Eye (tissue), 1 donor: ENCODE measurements at regions not wholly inside any gene's neighbourhood (a gene's known extent, or its start where the extent isn't known, plus 50 kb on each side); places are given as distances from the start of the nearest gene placed in this dataset.
A peak's percentile ranks its signal among the peaks of the same experiment; 100 is the strongest.

ENCODE experiments used
- DNase-seq: peaks from one replicate; pipeline ENCODE4 v3.0.0-alpha.2; 2015

DNA sequence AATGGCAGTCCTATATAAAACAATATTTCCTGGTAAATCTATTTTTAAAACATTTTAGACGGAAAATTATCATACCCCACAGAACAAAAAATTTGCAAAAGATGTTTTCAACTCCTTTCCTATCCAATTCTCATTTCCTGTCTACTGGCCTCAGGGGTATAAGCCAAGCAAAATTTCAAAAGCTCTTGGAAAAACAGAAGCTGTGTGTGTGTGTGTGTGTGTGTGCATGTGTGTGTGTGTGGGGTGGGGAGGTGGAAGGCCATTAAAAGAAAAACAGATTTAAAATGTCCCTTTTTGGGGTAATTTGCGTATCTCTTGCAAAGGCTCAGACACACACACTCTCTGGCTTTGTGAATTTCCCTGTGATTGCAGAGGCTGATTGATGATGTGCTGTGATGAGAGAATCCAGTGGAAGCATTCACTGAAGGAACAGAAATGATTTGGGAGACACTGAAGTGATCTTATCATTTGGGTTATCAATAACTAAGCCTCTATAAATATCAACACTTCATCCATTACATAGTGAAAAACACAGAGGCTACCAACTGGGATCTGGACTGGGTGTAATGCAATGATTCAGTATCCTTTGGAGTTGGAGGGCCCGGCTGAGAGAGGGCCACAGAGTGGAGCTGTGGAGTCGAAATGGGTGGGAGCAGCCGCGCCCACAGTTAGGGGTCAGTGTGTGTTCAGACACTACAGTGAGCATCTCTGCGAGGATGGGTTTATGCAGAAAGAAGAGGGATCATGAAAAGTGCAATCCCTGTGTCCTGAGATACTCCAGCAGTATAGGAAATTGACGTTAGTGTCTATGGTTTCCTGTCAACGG is 106.8 kb upstream of the PREP start:
- DNase-seq: no peak

DNA sequence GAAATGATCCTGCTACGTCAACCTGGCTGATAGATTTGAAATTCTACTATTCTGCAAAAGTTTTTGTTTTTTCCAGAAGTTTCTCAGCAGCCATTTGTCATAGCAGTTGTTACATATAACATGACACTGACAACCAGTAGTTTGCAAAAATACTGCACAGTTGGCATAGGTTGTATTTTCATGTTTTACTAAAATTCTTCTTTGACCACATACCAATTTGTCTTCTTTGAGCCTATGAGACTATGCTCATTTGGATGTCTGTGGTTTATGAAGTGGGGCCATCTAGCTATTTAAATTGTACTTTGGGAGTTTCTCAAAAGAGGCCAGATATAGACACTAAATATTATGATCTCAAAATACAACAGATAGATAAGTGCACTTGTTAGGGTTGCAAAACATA is 104.9 kb upstream of the PREP start:
- DNase-seq: no peak

DNA sequence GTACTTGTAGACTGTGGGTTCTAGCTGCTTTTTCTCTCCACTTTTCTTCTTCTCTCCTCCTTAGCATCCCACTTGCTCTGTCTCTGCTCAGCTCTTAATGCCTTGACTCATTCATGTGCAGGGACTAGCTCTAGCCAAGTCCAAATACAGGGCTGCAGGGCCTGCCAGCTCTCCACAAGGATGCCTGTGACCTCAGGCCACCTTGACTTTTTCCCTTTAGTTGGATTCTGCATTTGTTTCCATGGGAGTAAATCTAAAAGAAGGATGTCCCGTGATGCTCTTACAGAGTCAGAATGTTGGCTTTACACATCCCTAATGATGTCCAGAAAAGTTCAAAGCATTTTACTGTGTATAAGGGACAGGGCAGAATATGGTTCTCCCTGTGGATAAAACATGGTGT is 101.8 kb upstream of the PREP start:
- DNase-seq: no peak

DNA sequence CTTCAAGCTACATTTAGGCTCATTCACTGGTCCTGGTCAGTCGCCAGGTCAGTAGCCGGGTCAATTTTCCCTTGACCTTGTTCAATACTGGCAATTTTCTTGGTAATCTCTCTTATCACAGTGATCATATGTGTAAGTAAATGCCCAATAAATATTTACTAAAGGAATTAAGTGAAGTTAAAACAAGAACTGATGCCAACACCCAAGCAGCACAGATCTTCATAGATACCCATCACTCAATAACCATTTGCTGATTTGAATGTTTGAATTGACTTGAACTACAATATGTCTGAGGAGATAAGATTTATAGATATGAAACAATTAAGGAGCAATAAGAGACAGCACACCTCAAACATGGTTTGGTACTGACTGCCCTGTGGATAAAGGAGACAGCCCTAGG is 100.8 kb upstream of the PREP start:
- no peak for DNase-seq

DNA sequence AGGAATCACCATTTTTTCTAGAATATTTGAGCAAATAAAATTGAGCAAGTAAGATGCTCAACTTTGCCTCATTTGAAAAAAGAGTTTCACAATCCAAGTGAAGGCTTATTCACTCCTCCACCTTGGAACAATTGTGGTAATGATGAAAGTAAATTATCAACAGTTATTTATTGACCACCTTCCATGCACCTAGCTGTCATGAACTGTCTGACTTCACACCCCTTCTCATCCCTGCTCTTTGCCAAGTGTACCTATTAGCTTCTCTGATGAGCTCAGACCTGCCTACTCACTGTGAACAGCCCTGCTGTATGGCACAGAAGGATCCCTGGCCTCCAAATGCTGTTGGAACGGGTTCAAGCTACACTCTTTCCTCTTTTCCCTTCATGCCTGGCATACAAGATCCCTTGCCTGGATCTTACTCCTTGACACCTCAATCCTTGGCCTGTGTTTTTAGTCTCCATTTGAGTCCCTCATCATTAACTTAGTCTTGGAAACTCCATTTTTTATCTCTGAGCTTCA is 99.0 kb upstream of the PREP start:
- DNase-seq: no peak

DNA sequence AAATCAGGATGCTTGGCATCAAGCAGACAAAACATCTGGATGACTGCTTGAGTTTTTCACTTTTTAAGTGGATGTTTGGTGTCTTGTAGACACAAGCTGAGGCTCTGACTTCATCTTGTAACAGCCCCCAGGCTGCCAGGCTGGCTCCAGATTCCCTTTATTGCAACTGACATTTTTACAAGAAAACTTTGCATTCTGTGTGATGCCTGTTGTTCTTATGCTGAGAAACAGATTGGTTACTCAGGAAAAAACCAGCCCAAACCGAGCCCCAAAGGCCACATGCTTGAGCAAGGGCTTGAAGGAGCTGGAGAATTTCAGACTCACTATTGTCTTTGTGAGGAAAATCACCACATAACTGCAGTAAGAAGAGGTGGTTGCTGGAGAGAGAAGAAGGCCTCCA is 98.4 kb upstream of the PREP start:
- no peak for DNase-seq

DNA sequence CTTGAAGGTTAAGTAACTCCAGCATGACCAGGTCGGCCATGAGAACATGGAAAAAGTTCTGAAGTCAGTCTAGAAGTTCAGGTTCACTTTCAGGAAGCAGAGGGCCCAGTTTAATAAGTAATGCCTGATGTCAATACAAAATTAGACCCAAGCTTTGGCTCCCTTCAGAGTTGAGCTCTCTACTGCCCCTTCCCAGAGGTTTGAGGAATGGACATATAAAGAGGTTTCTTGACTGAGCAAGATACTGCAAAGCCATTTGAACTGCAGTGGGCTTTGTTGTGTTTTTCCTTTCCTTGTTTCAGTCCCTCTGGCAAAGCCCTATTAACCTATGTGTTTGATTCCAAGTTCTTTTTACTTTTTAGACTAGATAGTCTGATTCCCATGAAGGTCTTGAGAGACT is 97.8 kb upstream of the PREP start:
- no peak for DNase-seq

DNA sequence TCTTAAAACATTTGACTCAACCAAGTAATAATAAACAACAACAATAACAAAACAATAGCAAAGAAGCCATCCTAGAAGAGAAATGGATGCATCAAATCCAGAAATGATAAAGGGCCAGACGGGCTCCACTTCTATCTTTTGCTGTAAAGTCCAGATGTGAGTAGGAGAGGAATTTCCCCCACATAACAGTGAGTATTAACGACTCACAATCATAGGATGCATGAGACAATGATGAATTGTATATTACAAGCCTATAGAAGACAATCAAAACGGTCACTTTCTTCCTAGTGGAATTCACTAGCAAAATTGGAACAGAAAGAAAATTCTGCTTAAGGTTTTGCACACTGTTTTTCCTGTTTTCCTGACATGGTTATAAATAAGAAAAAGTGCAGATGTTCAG is 97.0 kb upstream of the PREP start:
- DNase-seq: no peak

DNA sequence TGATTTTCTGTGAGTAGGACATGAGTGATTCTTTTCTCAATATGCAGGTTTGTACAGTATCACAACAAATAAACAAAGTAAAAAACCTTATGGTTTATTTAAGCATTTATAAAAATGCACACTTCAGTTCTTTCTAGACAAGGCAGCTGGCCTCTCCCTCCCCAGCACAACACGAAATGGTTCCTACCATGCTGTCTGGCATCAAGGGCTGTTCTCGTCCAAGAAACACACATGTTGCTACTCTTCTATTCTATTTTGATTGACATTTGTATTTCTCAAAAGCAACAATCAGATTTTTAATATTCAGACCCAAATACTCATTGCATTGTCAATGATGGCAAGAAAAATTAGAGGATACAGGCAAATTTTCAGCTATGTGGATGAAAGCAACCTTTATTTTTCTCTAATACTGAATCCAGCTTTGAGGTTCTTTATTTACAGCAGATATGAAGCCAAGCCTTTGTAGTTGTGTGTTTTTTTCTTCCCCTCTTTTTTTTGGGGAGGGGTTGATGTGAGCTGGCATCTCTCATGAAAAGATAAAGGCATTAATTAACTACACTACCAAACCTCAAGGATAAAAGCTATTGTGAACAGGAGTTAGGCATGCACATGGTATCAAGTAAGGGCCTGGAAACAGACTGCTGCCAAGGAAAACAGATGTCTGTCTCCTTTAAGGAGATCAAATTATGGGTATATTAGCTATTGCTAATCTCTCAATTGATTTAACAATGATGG is 96.4 kb upstream of the PREP start:
- no peak for DNase-seq

DNA sequence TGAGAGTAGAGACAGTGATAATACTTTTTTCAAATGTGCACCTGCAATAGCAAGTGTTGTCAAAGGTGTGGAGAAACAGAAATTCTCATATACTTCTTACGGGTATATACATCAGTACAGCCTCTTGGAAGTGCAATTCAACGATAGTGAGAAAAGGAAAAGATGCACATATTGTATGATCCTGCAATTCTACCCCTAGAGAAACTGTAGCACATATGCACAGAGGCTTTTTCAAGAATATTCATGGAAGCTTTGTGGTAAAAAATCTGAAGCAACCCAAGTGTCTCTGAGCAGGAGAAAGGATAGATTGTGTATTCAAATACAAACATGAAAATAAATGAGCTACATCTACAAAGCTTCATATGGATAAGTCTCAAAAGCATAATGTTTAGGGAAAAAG is 94.7 kb upstream of the PREP start:
- no peak for DNase-seq

DNA sequence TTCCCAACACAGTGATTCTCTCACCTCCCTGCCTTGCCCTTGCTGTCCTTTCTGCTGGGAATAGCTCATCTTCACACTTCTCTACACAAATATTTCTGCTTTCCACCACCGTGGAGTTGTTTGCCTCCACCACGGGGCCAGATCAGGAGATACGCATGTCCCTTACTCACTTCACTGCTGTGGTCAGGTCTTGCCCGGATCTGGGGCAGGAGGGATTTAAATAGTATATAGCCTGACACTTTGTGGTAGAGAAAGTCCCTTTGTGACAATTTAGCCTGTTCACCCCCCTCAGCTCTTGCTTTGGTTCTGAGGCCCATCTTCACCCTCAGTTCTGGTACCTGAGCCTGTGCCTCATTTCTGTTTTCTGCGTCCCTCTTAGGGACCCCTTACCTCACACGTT is 92.6 kb upstream of the PREP start:
- DNase-seq: no peak

DNA sequence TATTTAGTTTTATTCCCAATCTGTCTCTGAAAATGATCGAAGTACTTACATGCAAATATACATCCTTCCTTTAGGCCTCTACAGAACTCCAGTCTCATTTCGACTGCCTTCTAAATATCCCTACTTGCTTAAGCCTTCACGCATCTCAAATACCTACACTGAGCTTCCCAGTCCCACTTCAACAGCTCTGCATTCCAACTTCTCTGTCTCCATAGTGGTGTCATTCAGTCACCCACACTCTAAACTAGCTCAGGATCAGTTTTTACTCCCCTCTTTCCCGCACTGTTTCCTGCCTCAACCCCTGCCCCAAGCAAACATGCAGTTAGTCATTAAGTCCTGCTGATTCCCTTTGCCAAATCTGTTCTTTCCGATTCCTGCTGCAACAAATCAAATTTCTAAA is 91.8 kb upstream of the PREP start:
- DNase-seq: no peak

DNA sequence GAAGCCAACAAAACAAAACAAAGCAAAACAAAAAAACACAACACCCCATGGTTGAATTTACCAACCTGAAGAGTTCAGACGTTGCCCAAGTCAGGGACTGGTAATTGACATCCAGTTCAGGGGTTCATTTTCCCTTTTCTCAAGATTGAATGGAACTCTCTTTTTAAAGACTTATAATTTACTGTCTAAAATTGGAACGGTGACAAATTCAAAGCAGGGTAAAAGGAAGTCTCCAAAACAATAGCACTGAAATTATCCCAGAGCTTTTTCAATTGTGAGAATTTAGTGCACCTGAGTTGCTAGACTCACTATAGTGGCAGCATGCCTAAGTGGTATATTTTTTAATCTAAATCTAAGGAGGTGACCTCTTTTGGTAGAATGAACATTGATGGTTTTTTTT is 90.9 kb upstream of the PREP start:
- no peak for DNase-seq

DNA sequence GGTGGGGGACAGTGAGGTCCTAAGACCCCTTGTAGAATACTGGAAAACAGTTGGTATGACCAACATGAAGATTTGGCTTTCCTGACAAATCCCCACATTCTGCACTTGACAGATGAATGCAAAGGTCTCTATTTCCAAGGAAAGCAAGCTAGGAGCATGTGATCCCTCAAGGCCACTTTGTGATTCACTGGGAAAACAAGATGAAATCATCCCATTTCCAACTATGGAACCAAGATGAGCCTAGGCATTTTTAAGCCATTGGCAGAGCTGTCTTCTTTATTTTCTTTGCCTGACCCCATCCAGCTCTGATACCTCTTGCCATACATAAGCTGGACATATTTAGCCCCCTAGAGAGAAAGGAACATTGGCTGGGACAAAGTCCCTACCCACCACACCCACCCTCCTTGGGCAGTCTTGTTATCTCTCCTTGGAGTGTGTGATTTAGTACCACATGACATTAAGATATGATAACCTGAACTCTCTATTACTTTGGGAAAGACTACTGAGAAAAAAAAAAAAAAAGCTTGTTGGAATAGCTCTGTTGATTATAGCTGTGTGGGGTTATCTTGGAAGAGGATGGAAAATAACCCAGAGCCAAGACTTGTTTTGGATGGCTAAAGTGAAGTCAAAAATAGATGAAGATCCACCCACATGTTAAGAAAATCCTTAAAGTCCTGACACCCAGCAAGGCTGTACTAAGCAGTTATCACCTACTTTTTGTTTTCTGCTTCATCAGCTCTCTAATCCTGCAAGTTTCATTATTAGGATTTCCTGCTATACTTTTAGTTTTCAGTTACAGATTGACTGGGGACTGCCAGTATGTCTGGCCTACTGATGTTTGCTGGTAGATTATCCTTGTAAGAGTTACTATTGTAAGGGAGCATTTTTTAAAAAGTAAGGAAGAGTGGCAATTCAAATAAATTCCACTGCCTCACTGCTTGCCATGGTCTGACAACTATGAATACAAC is 90.1 kb upstream of the PREP start:
- no peak for DNase-seq

DNA sequence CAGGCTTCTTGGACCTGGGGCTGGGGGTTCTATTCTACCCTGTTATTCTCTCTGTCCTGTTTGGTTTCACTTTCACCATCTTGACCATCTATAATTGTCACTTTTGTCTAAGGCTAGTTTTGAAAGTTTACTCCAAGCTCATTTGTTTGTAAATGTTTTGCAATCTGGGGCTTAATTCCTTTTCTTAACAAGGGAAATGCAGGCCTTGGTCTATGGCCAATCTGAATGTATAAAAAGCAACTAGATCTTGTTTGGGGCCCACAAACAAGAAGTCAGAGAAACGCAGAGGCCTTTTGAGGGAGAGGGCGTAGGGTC is 86.3 kb upstream of the PREP start:
- DNase-seq: no peak

DNA sequence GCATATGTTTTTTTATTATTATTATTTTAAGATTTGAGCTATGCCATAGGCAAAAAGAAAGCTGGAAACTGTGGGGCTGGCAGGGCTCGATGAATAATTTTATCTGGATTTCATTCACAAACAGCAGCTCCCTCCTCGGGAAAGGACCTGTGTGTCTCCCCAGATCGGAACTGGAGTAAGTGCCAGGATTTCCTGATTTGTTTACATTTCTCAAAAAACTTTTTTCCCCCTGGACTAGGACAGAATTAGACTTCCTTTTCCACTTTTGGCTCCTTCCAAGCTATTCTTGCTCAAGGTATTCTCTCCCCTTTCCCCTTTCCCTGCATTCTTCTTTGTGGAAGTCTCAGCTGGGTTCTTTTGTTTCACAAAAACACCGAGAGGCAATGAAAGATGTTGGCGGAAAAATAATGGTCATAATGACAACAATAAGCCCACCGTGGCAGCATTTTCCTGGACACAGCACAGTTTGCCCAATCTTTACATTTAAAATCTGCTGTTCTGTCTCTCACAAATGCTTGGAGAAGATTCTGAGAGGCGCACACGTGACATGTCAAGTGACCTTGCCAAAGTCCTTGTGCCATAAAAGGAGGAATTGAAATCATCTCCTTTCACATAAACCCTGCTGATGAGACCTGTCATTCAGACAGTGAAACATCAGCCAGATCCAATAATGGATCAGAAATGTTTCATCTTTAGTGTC is 85.8 kb upstream of the PREP start:
- peak; percentile 32 for DNase-seq

DNA sequence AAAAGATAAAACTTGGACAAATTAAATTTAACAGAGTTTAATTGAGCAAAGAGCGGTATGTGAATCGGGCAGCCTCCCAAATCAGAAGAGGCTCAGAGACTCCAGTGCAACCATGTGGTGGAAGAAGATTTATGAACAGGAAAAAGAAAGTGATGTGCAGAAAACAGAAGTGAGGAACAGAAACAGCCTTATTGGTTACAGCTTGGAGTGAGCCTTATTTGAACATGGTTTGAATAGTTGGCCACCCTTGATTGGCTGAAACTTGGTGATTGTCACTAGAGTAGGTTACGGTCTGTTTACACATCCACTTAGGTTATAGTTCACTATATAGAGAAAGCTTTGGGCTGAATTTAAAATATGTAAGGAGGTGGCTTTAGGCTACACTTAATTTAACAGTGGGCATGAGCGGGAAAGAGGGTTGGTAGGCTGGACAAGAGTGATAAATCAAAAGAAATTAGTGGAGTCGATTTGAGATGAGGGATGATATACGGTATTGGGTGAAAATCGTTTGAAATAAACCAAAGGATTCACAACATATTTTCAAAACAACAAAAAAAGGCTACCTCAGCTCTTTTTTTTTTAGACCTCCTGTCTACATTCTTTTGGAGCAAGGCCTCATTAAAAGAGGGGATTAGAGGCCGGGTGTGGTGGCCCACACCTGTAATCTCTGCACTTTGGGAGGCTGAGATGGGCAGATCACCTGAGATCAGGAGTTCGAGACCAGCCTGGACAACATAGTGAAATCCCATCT is 84.3 kb upstream of the PREP start:
- no peak for DNase-seq

DNA sequence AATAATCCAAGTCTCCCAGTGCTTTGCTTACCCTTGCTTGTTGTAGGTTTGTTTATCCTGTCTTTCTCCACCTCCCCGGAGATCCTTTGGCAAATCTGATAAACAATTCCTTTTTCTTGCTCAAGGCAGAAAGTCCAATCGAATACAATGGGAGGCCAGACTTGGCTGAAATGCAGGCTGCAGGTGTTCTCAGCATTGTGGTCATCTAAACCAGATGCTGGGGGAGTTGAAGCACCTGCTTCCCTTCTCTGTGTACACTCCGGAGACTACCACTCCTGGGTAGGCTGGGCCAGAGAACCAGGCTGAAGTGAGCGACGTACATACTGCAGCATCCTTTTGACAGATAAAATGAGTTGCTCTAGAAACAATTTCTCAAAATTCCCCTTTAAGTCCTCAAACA is 82.6 kb upstream of the PREP start:
- DNase-seq: peak; percentile 30

DNA sequence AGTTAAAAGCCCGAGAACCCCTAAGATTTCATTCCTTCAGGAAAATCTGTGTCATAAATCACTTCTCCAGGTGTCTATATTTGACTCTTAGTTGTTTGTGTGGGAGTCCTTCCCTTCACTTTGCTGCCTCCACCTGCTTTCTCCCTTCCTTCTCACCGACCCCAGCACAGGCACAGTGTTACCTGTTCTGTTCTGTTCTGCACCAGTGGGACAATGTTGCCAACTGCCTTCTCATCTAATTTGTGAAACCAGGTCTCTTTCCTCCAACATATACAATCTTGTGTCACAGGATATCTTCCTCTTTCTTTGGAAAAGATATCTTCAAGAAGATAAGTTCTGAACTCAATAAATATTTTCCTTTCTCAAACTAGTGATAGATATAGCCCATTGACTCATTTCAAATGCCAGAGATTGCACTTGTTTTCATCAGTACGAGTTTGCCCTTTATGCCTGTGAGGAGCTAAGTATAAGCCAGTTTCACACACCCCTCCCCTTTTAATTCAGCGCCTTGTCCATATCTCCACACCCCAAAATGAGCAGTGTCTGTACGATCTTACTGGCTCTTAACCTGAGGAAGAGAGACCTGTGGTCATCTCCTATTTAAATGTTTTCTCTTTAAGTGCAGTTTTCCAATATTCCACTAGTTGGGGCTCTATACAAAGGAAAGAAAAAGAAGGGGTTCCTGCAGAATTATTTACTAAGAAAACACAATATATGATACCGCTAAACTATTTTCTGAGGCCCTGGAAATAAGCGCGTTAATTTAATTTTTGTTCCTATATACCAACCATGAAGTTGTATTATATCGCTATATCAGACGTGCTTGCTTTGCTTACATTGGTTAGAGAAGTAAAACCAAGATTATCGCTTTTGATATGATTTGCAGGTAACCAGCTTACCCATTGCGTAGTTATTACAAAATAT is 81.6 kb upstream of the PREP start:
- DNase-seq: peak; percentile 88

DNA sequence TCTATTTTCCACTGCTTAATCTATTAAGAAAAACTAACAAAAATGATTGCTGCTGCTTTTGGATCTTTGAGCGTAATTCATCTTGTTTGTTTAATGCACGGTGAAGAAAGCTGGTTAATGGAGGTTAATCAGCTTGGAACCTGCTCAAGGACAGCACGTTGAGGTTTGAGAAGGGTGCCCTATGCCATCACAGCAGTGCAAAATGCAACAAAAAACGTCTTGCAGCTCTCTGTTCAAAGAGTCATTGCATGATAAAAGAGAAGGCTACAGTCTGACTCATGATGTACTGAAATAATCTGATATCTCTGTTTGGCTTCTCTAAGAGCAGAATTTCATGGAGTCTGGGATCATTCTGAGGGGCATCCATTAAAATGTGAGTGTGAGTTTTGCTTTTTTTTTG is 80.6 kb upstream of the PREP start:
- DNase-seq: peak; percentile 15

DNA sequence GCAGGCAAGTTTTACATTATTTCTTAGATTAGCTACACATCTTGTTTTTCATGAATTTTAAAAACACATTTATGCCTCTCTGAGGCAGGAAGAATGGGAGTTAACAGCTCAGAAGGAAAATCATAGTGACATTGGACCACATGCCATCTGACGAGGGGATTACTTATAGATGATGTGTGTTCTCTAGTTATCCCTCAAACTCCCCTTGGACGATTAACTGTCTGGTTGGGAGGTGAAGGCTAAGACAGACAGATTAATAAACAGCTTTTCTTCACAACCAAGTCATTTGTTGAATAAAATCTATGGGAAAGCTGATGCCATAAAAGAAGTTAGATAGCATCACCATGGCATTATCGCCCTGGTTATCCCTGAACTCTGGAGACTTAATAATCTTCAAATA is 80.0 kb upstream of the PREP start:
- DNase-seq: peak; percentile 73
